Smooth muscle cell (in vitro differentiated cells): ENCODE measurements at regions not wholly inside any gene's neighbourhood (a gene's known extent, or its start where the extent isn't known, plus 50 kb on each side); places are given as distances from the start of the nearest gene placed in this dataset.

ENCODE experiments used
- DNase-seq: peaks from one replicate; lab custom pipeline; 2025; ENCODE audit not compliant: unreplicated experiment; lab: John Stamatoyannopoulos, UW
- H2AFZ ChIP-seq: fragments of 200-600 bp; sonication (generic); 2 replicates; pipeline ENCODE4 v1.6.0; 2016; ENCODE audit warnings: antibody characterized with exemption, low read depth, mild to moderate bottlenecking
- H3F3A ChIP-seq: fragments of 200-600 bp; sonication (generic); 2 replicates; pipeline ENCODE4 v1.6.0; 2017; ENCODE audit warnings: antibody characterized with exemption, low read depth
- H3K27ac ChIP-seq: fragments of 200-600 bp; sonication (generic); 2 replicates; pipeline ENCODE4 v1.5.1; 2016; ENCODE audit warnings: low read depth, mild to moderate bottlenecking
- H3K27me3 ChIP-seq: fragments of 200-600 bp; sonication (generic); 2 replicates; pipeline ENCODE4 v1.6.1; 2016; ENCODE audit warnings: low read depth, mild to moderate bottlenecking
- H3K36me3 ChIP-seq: fragments of 200-600 bp; sonication (generic); 2 replicates; pipeline ENCODE4 v1.5.1; 2016; ENCODE audit warnings: low read depth
- H3K4me1 ChIP-seq: fragments of 200-600 bp; sonication (generic); 2 replicates; pipeline ENCODE4 v1.5.1; 2016; ENCODE audit warnings: low read depth
- H3K4me2 ChIP-seq: fragments of 200-600 bp; sonication (generic); 2 replicates; pipeline ENCODE4 v1.6.0; 2016; ENCODE audit warnings: mild to moderate bottlenecking
- H3K4me3 ChIP-seq: fragments of 200-600 bp; sonication (generic); 2 replicates; pipeline ENCODE4 v1.5.1; 2016; ENCODE audit warnings: mild to moderate bottlenecking
- H3K79me2 ChIP-seq: fragments of 200-600 bp; sonication (generic); 2 replicates; pipeline ENCODE4 v1.6.0; 2016; ENCODE audit warnings: low read depth, mild to moderate bottlenecking
- H3K9ac ChIP-seq: fragments of 200-600 bp; sonication (generic); 2 replicates; pipeline ENCODE4 v1.6.0; 2016; ENCODE audit warnings: low read depth
- H3K9me3 ChIP-seq: fragments of 200-600 bp; sonication (generic); replicated peaks from 2 replicates; pipeline ENCODE4 v1.5.1; 2016; ENCODE audit warnings: low read depth
- H4K20me1 ChIP-seq: fragments of 200-600 bp; sonication (generic); 2 replicates; pipeline ENCODE4 v1.6.0; 2016; ENCODE audit warnings: low read depth
- WGBS: methylation state at CpG from one replicate; pipeline ENCODE4 v1.1.7; 2016; ENCODE audit warnings: low lambda C conversion rate; 5-methylcytosine and 5-hydroxymethylcytosine counted together
- TF ChIP-seq, protein P1 (sequence below): fragments of 200-600 bp; sonication (generic); IDR thresholded peaks from 2 replicates; pipeline ENCODE4 v1.5.1; 2017; ENCODE audit warnings: borderline replicate concordance, mild to moderate bottlenecking, antibody characterized with exemption; ENCODE audit not compliant: insufficient read depth, poor library complexity, severe bottlenecking

GRCh38 chr6:120990866-120991265 lies 343.4 kb downstream of the TBC1D32 start:
- WGBS, result 88% methylated on average over 5 of the region's 5 CpGs

DNA sequence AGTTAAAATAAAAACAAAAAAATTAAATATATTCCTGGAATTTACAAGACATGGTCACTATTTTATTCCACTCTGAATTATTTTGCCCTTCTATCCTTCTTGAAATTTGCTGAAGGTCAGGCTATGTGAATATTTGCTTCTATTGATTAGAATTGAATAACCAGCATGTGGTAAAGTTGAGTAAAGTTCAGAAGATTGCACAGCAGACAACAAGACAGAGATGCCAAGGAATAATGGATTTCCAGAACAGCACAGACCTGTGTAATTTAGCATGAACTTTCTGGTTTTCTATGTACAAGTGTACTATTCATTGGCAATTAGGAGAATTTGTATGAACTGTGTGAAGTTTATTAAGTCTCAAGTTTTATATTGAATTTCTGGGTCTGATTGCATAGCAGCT lies 352.4 kb downstream of the TBC1D32 start:
- Histone ChIP-seq H3K79me2 (no peaks in the 10 kb centered on the region), H3K9me3 (no peaks in the 10 kb centered on the region), H4K20me1 (no peaks in the 10 kb centered on the region), H3K4me3 (no peak overlapping the region), H3K4me1 (no peaks in the 10 kb centered on the region), H3K27ac (no peak overlapping the region), H3F3A (no peaks in the 10 kb centered on the region), H3K9ac (no peak overlapping the region), H3K4me2 (no peak overlapping the region), H3K36me3 (no peaks in the 10 kb centered on the region), H2AFZ (no peak overlapping the region), H3K27me3 (no peaks in the 10 kb centered on the region)
- TF ChIP-seq, protein P1, sequence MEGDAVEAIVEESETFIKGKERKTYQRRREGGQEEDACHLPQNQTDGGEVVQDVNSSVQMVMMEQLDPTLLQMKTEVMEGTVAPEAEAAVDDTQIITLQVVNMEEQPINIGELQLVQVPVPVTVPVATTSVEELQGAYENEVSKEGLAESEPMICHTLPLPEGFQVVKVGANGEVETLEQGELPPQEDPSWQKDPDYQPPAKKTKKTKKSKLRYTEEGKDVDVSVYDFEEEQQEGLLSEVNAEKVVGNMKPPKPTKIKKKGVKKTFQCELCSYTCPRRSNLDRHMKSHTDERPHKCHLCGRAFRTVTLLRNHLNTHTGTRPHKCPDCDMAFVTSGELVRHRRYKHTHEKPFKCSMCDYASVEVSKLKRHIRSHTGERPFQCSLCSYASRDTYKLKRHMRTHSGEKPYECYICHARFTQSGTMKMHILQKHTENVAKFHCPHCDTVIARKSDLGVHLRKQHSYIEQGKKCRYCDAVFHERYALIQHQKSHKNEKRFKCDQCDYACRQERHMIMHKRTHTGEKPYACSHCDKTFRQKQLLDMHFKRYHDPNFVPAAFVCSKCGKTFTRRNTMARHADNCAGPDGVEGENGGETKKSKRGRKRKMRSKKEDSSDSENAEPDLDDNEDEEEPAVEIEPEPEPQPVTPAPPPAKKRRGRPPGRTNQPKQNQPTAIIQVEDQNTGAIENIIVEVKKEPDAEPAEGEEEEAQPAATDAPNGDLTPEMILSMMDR, result no peak
- no peak for DNase-seq

More at GRCh38 chr6:120990866-120991265, 343.4 kb downstream of the TBC1D32 start:
- Histone ChIP-seq H3F3A (no peaks in the 10 kb centered on the region), H2AFZ (no peak overlapping the region), H3K4me2 (no peak overlapping the region), H3K27me3 (no peaks in the 10 kb centered on the region), H3K79me2 (no peaks in the 10 kb centered on the region), H3K4me3 (no peak overlapping the region), H3K9ac (no peak overlapping the region), H4K20me1 (no peaks in the 10 kb centered on the region), H3K27ac (no peak overlapping the region), H3K9me3 (no peaks in the 10 kb centered on the region), H3K36me3 (no peaks in the 10 kb centered on the region), H3K4me1 (no peaks in the 10 kb centered on the region)
- TF ChIP-seq, protein P1, result no peak
- no peak for DNase-seq

GRCh38 chr6:120966321-120966720 lies 368.0 kb downstream of the TBC1D32 start:
- no peaks in the 10 kb centered on the region for H3K4me1 ChIP-seq
- no peaks in the 10 kb centered on the region for H3F3A ChIP-seq
- H3K4me2 ChIP-seq, result no peak overlapping the region
- TF ChIP-seq, protein P1, result no peak
- no peaks in the 10 kb centered on the region for H3K79me2 ChIP-seq
- no peak overlapping the region for H3K27ac ChIP-seq
- no peaks in the 10 kb centered on the region for H4K20me1 ChIP-seq
- H2AFZ ChIP-seq, result no peak overlapping the region
- no peaks in the 10 kb centered on the region for H3K36me3 ChIP-seq
- no peak for DNase-seq
- no peaks in the 10 kb centered on the region for H3K27me3 ChIP-seq
- no peak overlapping the region for H3K9ac ChIP-seq
- no peaks in the 10 kb centered on the region for H3K9me3 ChIP-seq
- H3K4me3 ChIP-seq, result no peak overlapping the region

DNA sequence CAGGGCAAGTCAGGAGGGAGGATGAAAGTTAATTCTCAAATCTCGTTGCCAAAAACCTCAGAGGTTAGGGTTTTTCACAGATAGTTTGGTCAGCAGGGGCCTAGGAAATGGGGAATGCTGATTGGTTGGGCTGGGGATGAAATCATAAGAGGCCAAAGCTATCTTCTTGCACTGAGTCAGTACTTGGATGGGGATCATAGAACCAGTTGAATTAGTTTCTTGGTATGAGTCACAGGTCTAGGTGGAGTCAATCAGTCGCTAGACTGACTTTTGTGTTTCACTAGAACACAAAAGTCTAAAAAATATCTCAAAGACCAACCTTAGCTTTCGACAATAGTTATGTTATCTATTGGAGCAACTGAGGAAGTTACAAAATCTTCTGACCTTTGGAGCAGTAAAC lies 368.5 kb downstream of the TBC1D32 start:
- Histone ChIP-seq H3K9me3 (no peaks in the 10 kb centered on the region), H4K20me1 (no peaks in the 10 kb centered on the region), H3K4me2 (no peak overlapping the region), H2AFZ (no peak overlapping the region), H3K27me3 (no peaks in the 10 kb centered on the region), H3K79me2 (no peaks in the 10 kb centered on the region), H3K36me3 (no peaks in the 10 kb centered on the region), H3F3A (no peaks in the 10 kb centered on the region), H3K27ac (no peak overlapping the region), H3K4me1 (no peaks in the 10 kb centered on the region), H3K4me3 (no peak overlapping the region), H3K9ac (no peak overlapping the region)
- TF ChIP-seq, protein P1, result no peak
- no peak for DNase-seq
- WGBS, result 85% methylated on average over 3 of the region's 3 CpGs
